Kidney capillary endothelial cell (primary cell): ENCODE measurements at regions not wholly inside any gene's neighbourhood (a gene's known extent, or its start where the extent isn't known, plus 50 kb on each side); places are given as distances from the start of the nearest gene placed in this dataset.

Experiments
- DNase-seq: peaks from one replicate; pipeline ENCODE4 v3.0.0-alpha.2; 2018; ENCODE audit warnings: low spot score

GRCh38 chr11:70501051-70501901 lies 102.9 kb downstream of the CTTN start:
- DNase-seq: no peak

GRCh38 chr11:70501933-70502540 lies 103.7 kb downstream of the CTTN start:
- DNase-seq: no peak

- no peak for DNase-seq
These were observed 104.5 kb downstream of the CTTN start for GRCh38 chr11:70502677-70503467.

- no peak for DNase-seq
These were observed 105.3 kb downstream of the CTTN start for GRCh38 chr11:70503468-70504221.

- DNase-seq: no peak
These were observed 106.1 kb downstream of the CTTN start for GRCh38 chr11:70504246-70505020.

- DNase-seq: no peak
These were observed 107.0 kb downstream of the CTTN start for GRCh38 chr11:70505331-70505731.

- no peak for DNase-seq
These were observed 107.7 kb downstream of the CTTN start for GRCh38 chr11:70505761-70506657.

- DNase-seq: no peak
These were observed 108.3 kb downstream of the CTTN start for GRCh38 chr11:70506658-70506970.

GRCh38 chr11:70506986-70507385 lies 108.7 kb downstream of the CTTN start:
- no peak for DNase-seq

GRCh38 chr11:70507466-70508230 lies 109.3 kb downstream of the CTTN start:
- DNase-seq: no peak

GRCh38 chr11:70508231-70508480 lies 109.8 kb downstream of the CTTN start:
- no peak for DNase-seq

GRCh38 chr11:70509476-70509875 lies 111.1 kb downstream of the CTTN start:
- no peak for DNase-seq

GRCh38 chr11:70510106-70510505 lies 111.8 kb downstream of the CTTN start:
- no peak for DNase-seq

GRCh38 chr11:70510571-70510970 lies 112.2 kb downstream of the CTTN start:
- DNase-seq: no peak

- DNase-seq: no peak
These were observed 113.0 kb downstream of the CTTN start for GRCh38 chr11:70511345-70511744.

- DNase-seq: no peak
These were observed 114.4 kb downstream of the CTTN start for GRCh38 chr11:70512716-70513115.

GRCh38 chr11:70517203-70517602 lies 118.9 kb downstream of the CTTN start:
- DNase-seq: no peak

- DNase-seq: no peak
These were observed 119.9 kb downstream of the CTTN start for GRCh38 chr11:70517988-70518907.

GRCh38 chr11:70519117-70519516 lies 120.8 kb downstream of the CTTN start:
- DNase-seq: no peak
